ENCODE measurements at regions not wholly inside any gene's neighbourhood (a gene's known extent, or its start where the extent isn't known, plus 50 kb on each side); places are given as distances from the start of the nearest gene placed in this dataset.

DNA sequence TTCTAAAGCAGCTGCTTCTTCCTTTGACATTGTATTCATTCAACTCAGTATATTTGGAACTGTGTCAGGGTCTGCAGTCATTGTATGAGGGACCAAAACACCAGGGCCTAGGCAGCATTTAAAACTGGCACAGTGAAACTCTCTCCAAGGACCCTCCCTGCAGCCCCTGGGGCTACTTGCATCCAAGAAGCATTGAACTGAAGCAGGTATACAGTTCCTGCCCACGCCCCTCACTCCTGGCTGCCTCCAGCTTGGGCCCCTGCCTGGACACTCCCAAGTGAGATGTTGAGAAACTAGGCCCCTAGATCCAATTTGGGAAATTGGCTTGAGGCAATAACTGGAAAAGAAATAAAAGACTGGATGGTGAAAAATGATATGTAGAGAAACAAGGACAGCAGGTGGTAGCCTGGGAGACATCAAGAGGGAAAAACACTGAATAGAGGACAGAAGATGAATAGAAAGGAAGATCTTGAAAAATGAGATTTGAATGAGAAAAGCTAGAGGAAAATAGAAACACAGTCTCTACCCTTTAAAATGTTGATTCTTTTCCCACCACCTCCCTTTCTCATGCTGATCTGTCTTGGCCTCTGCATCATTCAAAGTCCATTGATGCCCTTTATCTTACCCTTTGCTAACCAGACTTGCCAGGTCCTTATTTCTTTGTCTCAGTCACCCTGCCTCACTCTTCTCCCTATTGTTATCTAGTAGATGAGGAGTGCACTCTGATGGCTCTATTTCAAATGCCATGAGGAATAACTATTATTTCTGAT lies 368.8 kb upstream of the CDH8 start:
- no peak overlapping the region for H3K23ac ChIP-seq (ENCODE audit: insufficient read length, low read depth, low read length)
- no peak overlapping the region for H3K56ac ChIP-seq (ENCODE audit: insufficient read length, low read depth, low read length)
- H2BK120ac ChIP-seq (ENCODE audit: low read depth, low read length, poor library complexity, severe bottlenecking), result no peak overlapping the region

More for the DNA sequence above, 368.8 kb upstream of the CDH8 start:
- no peaks in the 10 kb centered on the region for H3K79me1 ChIP-seq (ENCODE audit: insufficient read depth, low read depth, low read length, poor library complexity, severe bottlenecking)
- TF ChIP-seq, protein P1, sequence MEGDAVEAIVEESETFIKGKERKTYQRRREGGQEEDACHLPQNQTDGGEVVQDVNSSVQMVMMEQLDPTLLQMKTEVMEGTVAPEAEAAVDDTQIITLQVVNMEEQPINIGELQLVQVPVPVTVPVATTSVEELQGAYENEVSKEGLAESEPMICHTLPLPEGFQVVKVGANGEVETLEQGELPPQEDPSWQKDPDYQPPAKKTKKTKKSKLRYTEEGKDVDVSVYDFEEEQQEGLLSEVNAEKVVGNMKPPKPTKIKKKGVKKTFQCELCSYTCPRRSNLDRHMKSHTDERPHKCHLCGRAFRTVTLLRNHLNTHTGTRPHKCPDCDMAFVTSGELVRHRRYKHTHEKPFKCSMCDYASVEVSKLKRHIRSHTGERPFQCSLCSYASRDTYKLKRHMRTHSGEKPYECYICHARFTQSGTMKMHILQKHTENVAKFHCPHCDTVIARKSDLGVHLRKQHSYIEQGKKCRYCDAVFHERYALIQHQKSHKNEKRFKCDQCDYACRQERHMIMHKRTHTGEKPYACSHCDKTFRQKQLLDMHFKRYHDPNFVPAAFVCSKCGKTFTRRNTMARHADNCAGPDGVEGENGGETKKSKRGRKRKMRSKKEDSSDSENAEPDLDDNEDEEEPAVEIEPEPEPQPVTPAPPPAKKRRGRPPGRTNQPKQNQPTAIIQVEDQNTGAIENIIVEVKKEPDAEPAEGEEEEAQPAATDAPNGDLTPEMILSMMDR (conservative IDR thresholded peaks at IDR 0.05), result no peak
- H3K9ac ChIP-seq (ENCODE audit: extremely low read depth, insufficient read length, low read length), result no peak overlapping the region
- H3K9me3 ChIP-seq (ENCODE audit: control insufficient read depth, low read depth, low read length), result no peaks in the 10 kb centered on the region
- H3K9me3 Mint-ChIP-seq, result peaks cover 0 to 7% of the 10 kb centered on the region in 2 experiments; a peak in 2 of 5 replicates
- H3K4ac ChIP-seq (ENCODE audit: low read depth, low read length), result no peak overlapping the region
- no peak overlapping the region for H2BK20ac ChIP-seq (ENCODE audit: low read depth, low read length, poor library complexity, severe bottlenecking)
- peaks cover 24% of the 10 kb centered on the region for H3K27me3 Mint-ChIP-seq (ENCODE audit: low read depth)
- peaks cover 0 to 6% (median 0%) of the 10 kb centered on the region in 3 experiments; a peak in 2 of 7 replicates for H3K36me3 Mint-ChIP-seq (ENCODE audit: insufficient read depth in 1 of 3, low read depth in 3 of 3)
- H2BK15ac ChIP-seq (ENCODE audit: low read depth, low read length), result no peak overlapping the region
- H3K4me2 ChIP-seq (ENCODE audit: insufficient read depth, insufficient read length, low read length), result no peak overlapping the region
- no peaks in the 10 kb centered on the region for H3K79me2 ChIP-seq (ENCODE audit: insufficient read depth, low read length)
- H4K91ac ChIP-seq (ENCODE audit: insufficient read length, low read depth, low read length), result no peak overlapping the region
- H3T11ph ChIP-seq (ENCODE audit: low read length), result no peak overlapping the region
- H4K20me1 ChIP-seq (ENCODE audit: control insufficient read depth, insufficient read depth, insufficient read length), result no peaks in the 10 kb centered on the region
- H2BK5ac ChIP-seq (ENCODE audit: insufficient read length, low read length), result no peak overlapping the region
- no peaks in the 10 kb centered on the region; the same call in 1 of the 2 replicates for H3K4me1 ChIP-seq (ENCODE audit: insufficient read depth, low read length)
- H4K8ac ChIP-seq (replicated peaks; ENCODE audit: insufficient read length, low read depth, low read length), result no peak overlapping the region
- WGBS (ENCODE audit: extremely low coverage, insufficient read length, low lambda C conversion rate), result no CpG with 5 or more reads among the region's 1 CpG
- H3K27ac Mint-ChIP-seq, result peak overlapping the region; percentile 1 to 28 (median 11); a peak in 3 of 7 replicates
- no peak overlapping the region for H2AK5ac ChIP-seq (ENCODE audit: insufficient read length, low read length)
- H3K27ac ChIP-seq (ENCODE audit: insufficient read length, low read depth, low read length), result no peak overlapping the region
- H3K4me1 Mint-ChIP-seq, result peaks cover 22 to 30% of the 10 kb centered on the region in 2 experiments
- H3K4me3 Mint-ChIP-seq, result peak overlapping the region; percentile 7 to 26; a peak in 4 of 5 replicates
- H3K23me2 ChIP-seq (ENCODE audit: insufficient read length, low read depth, low read length, poor library complexity, severe bottlenecking), result no peaks in the 10 kb centered on the region
- DNase-seq, result peak; percentile 36
- H4K5ac ChIP-seq (ENCODE audit: insufficient read length, low read depth, low read length), result no peak overlapping the region
- H3K14ac ChIP-seq (ENCODE audit: insufficient read depth, low read length), result no peak overlapping the region
- H3K27me3 ChIP-seq (ENCODE audit: insufficient read depth, low read length), result peaks cover 3% of the 10 kb centered on the region; the same call in 1 of the 2 replicates
- no peak overlapping the region for H2AFZ ChIP-seq (ENCODE audit: low read length)
- no peak overlapping the region for H3K18ac ChIP-seq (ENCODE audit: insufficient read length, low read depth, low read length)
- no peak overlapping the region for H2BK12ac ChIP-seq (ENCODE audit: insufficient read length, low read depth, low read length)

All from H9 (cell line).